OCI-LY7 (cell line): ENCODE measurements at regions not wholly inside any gene's neighbourhood (a gene's known extent, or its start where the extent isn't known, plus 50 kb on each side); places are given as distances from the start of the nearest gene placed in this dataset.

Source experiments
- BruUV-seq: library from RNA; stranded (reverse); fragments of 400-500 nt; replicated peaks from 2 replicates; lab custom pipeline; 2021; lab: Mats Ljungman, UMichigan
- CTCF ChIA-PET: fragments of 300-600 bp; sonication (Branson Sonifier 250); formaldehyde crosslinking; loops from one replicate; lab custom pipeline; 2022; ENCODE audit warnings: antibody characterized with exemption; ENCODE audit not compliant: unreplicated experiment; lab: Charles Lee
- POLR2A ChIA-PET: fragments of 300-600 bp; sonication (Branson Sonifier 250); formaldehyde crosslinking; loops from one replicate; lab custom pipeline; 2022; ENCODE audit warnings: antibody characterized with exemption; lab: Charles Lee
- DNase-seq: peaks from one replicate; pipeline ENCODE4 v3.0.0-alpha.2; 2015; ENCODE audit warnings: low spot score
- H2AFZ ChIP-seq: fragments of 200-600 bp; sonication (generic), shearing (Covaris generic); 2 replicates; pipeline ENCODE4 v1.6.1; 2014; ENCODE audit warnings: mild to moderate bottlenecking, antibody characterized with exemption, low read length, moderate library complexity
- H3K27ac ChIP-seq: fragments of 200-600 bp; sonication (generic); 2 replicates; pipeline ENCODE4 v1.5.1; 2014; ENCODE audit warnings: mixed run types, low read depth, mild to moderate bottlenecking, moderate library complexity, low read length, inconsistent platforms; ENCODE audit not compliant: poor library complexity, severe bottlenecking
- H3K36me3 ChIP-seq: fragments of 200-600 bp; sonication (generic); 2 replicates; pipeline ENCODE4 v1.6.1; 2014; ENCODE audit warnings: mild to moderate bottlenecking, antibody characterized with exemption, low read length, moderate library complexity, mixed read lengths; ENCODE audit not compliant: insufficient read depth
- H3K4me1 ChIP-seq: fragments of 200-600 bp; sonication (generic); 2 replicates; pipeline ENCODE4 v1.5.1; 2014; ENCODE audit warnings: mild to moderate bottlenecking, low read length; ENCODE audit not compliant: insufficient read depth, poor library complexity, severe bottlenecking
- H3K4me2 ChIP-seq: fragments of 200-600 bp; sonication (generic); 2 replicates; pipeline ENCODE4 v1.6.1; 2014; ENCODE audit warnings: mild to moderate bottlenecking, low read length
- H3K4me3 ChIP-seq: fragments of 200-600 bp; sonication (generic); 2 replicates; pipeline ENCODE4 v1.5.1; 2014; ENCODE audit warnings: mild to moderate bottlenecking, low read depth, low read length; ENCODE audit not compliant: poor library complexity, severe bottlenecking
- H3K79me2 ChIP-seq: fragments of 200-600 bp; sonication (generic); 2 replicates; pipeline ENCODE4 v1.6.1; 2016; ENCODE audit warnings: low read depth, mild to moderate bottlenecking, low read length, moderate library complexity, mixed read lengths; ENCODE audit not compliant: insufficient read depth
- H3K9me2 ChIP-seq: fragments of 200-600 bp; sonication (generic); 2 replicates; pipeline ENCODE4 v1.6.1; 2016; ENCODE audit warnings: mild to moderate bottlenecking, low read length, mixed read lengths; ENCODE audit not compliant: insufficient read depth
- H3K9me3 ChIP-seq: fragments of 200-600 bp; sonication (generic); 2 replicates; pipeline ENCODE4 v1.6.1; 2014; ENCODE audit warnings: mild to moderate bottlenecking, mixed run types, low read length, mixed read lengths
- H4K20me1 ChIP-seq: fragments of 200-600 bp; sonication (generic); 2 replicates; pipeline ENCODE4 v1.6.1; 2014; ENCODE audit warnings: mild to moderate bottlenecking, antibody characterized with exemption, low read length, moderate library complexity, mixed read lengths; ENCODE audit not compliant: insufficient read depth
- EZH2phosphoT487 ChIP-seq: fragments of 200-600 bp; sonication (generic); IDR thresholded peaks from 2 replicates; pipeline ENCODE4 v1.6.1; 2018; ENCODE audit warnings: low read depth, borderline replicate concordance, mild to moderate bottlenecking, mixed run types, antibody characterized with exemption, low read length, moderate library complexity, mixed read lengths
- intact Hi-C: fragments of 100-400 bp; cut with micrococcal nuclease; formaldehyde crosslinking; loops from one replicate; pipeline ENCODE4 v1.10.0; 2022; ENCODE audit not compliant: unreplicated experiment
- TF ChIP-seq, protein P1 (sequence below): fragments of 200-600 bp; sonication (generic); conservative IDR thresholded peaks from 2 replicates; pipeline ENCODE4 v1.5.1; 2014; ENCODE audit warnings: mild to moderate bottlenecking, antibody characterized with exemption, low read length, moderate library complexity, mixed read lengths

- no peak for DNase-seq
- Histone ChIP-seq H3K36me3 (no peaks in the 10 kb centered on the region), H3K9me3 (0 out of 2 replicates have a peak, but pooled peaks cover 8% of the 10 kb centered on the region), H3K27ac (no peak overlapping the region), H3K9me2 (no peaks in the 10 kb centered on the region), H3K4me2 (no peak overlapping the region), H3K79me2 (no peaks in the 10 kb centered on the region), H3K4me3 (no peak overlapping the region), H4K20me1 (no peaks in the 10 kb centered on the region), H2AFZ (no peak overlapping the region), H3K4me1 (no peaks in the 10 kb centered on the region)
- BruUV-seq: no TSS peak
- ChIA-PET POLR2A (interaction anchor here (0.6 to 1.3 kb wide), 5 partner anchors 9 to 558 kb away, joined by 3 to 8 read pairs (median 3); no protein-coding TSS in a partner anchor), CTCF (no interaction called here)
- TF ChIP-seq EZH2phosphoT487: no peak
- TF ChIP-seq, protein P1, sequence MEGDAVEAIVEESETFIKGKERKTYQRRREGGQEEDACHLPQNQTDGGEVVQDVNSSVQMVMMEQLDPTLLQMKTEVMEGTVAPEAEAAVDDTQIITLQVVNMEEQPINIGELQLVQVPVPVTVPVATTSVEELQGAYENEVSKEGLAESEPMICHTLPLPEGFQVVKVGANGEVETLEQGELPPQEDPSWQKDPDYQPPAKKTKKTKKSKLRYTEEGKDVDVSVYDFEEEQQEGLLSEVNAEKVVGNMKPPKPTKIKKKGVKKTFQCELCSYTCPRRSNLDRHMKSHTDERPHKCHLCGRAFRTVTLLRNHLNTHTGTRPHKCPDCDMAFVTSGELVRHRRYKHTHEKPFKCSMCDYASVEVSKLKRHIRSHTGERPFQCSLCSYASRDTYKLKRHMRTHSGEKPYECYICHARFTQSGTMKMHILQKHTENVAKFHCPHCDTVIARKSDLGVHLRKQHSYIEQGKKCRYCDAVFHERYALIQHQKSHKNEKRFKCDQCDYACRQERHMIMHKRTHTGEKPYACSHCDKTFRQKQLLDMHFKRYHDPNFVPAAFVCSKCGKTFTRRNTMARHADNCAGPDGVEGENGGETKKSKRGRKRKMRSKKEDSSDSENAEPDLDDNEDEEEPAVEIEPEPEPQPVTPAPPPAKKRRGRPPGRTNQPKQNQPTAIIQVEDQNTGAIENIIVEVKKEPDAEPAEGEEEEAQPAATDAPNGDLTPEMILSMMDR: no peak
- intact Hi-C loops: no loop called here
Measured at GRCh38 chr13:89900104-89900765, 1447.3 kb upstream of the MIR17HG start.

GRCh38 chr13:89902223-89902622 lies 1445.3 kb upstream of the MIR17HG start:
- CTCF ChIA-PET: no interaction called here
- Histone ChIP-seq H3K9me3 (0 out of 2 replicates have a peak, but pooled peaks cover 8% of the 10 kb centered on the region), H3K4me1 (no peaks in the 10 kb centered on the region), H2AFZ (no peak overlapping the region), H3K27ac (no peak overlapping the region), H4K20me1 (no peaks in the 10 kb centered on the region), H3K36me3 (no peaks in the 10 kb centered on the region), H3K79me2 (no peaks in the 10 kb centered on the region), H3K4me3 (no peak overlapping the region), H3K9me2 (no peaks in the 10 kb centered on the region), H3K4me2 (no peak overlapping the region)
- TF ChIP-seq, protein P1: no peak
- intact Hi-C loops: no loop called here
- POLR2A ChIA-PET: interaction anchor here (0.7 to 3.0 kb wide), 8 partner anchors 9 to 1129 kb away, joined by 3 to 10 read pairs (median 3); no protein-coding TSS in a partner anchor
- no peak for DNase-seq
- BruUV-seq: no TSS peak

DNA sequence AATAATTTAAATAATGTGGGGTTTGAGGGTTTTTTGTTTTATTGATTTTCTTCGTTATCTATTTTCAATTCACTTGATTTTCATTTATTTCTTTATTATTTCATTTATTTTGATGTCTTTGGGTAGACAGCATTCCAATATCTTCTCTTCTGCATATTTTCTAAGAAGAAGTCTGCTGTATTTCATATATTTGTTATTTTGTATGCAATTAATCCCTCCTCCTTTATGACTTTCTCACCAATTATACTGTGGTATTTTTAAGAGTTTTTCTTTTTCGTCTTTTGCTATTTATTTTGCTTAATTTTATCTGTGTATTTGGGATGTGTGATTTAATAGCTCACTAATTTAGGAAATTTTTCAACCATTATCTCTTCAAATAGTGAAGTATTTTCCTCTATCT lies 1444.4 kb upstream of the MIR17HG start:
- Histone ChIP-seq H3K4me2 (no peak overlapping the region), H2AFZ (no peak overlapping the region), H3K4me1 (no peaks in the 10 kb centered on the region), H3K9me3 (0 out of 2 replicates have a peak, but pooled peaks cover 8% of the 10 kb centered on the region), H3K9me2 (no peaks in the 10 kb centered on the region), H3K4me3 (no peak overlapping the region), H3K36me3 (no peaks in the 10 kb centered on the region), H3K27ac (no peak overlapping the region), H3K79me2 (no peaks in the 10 kb centered on the region), H4K20me1 (no peaks in the 10 kb centered on the region)
- TF ChIP-seq, protein P1: no peak
- no peak for TF ChIP-seq EZH2phosphoT487
- intact Hi-C loops: no loop called here
- CTCF ChIA-PET: no interaction called here
- POLR2A ChIA-PET: interaction anchor here (0.9 to 3.0 kb wide), 4 partner anchors 10 to 32 kb away, joined by 3 to 10 read pairs (median 7); no protein-coding TSS in a partner anchor
- no TSS peak for BruUV-seq
- DNase-seq: no peak
